D721Med (cell line): ENCODE measurements at regions not wholly inside any gene's neighbourhood (a gene's known extent, or its start where the extent isn't known, plus 50 kb on each side); places are given as distances from the start of the nearest gene placed in this dataset.

Source experiments
- DNase-seq: peaks from one replicate; pipeline ENCODE4 v3.0.0; 2011; ENCODE audit warnings: low spot score; ENCODE audit not compliant: insufficient read length
- FAIRE-seq: peaks from 2 replicates; lab custom pipeline; 2011; peaks lifted over from hg19 to GRCh38; lab: Jason Lieb, UNC
- TF ChIP-seq, protein P1 (sequence below): IDR thresholded peaks from 2 replicates; pipeline ENCODE4 v1.5.1; 2012; ENCODE audit warnings: mild to moderate bottlenecking, control low read depth; ENCODE audit not compliant: insufficient read depth; ENCODE audit errors: missing control alignments

DNA sequence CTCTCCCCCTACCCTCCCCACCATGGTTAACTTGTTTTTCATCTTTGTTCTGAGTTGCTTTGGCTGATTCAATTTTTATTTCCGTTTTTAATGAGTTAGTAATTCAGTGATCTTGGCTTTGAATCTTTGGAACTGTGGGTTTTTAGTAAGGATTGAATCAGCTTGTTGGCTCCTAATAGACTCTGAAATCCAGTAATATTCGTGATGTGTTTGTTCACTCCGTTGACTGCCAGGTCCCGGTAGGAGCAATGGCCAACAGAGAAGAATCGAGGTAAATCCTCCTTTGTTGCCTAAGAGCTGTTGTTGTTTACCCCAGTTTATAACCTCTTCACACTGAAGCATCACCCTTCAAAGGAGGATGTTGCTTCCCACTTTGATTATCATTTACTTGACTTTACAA, 92.7 kb downstream of the PCSK1 start:
- FAIRE-seq (no peak), DNase-seq (no peak)
- TF ChIP-seq, protein P1, sequence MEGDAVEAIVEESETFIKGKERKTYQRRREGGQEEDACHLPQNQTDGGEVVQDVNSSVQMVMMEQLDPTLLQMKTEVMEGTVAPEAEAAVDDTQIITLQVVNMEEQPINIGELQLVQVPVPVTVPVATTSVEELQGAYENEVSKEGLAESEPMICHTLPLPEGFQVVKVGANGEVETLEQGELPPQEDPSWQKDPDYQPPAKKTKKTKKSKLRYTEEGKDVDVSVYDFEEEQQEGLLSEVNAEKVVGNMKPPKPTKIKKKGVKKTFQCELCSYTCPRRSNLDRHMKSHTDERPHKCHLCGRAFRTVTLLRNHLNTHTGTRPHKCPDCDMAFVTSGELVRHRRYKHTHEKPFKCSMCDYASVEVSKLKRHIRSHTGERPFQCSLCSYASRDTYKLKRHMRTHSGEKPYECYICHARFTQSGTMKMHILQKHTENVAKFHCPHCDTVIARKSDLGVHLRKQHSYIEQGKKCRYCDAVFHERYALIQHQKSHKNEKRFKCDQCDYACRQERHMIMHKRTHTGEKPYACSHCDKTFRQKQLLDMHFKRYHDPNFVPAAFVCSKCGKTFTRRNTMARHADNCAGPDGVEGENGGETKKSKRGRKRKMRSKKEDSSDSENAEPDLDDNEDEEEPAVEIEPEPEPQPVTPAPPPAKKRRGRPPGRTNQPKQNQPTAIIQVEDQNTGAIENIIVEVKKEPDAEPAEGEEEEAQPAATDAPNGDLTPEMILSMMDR: no peak

DNA sequence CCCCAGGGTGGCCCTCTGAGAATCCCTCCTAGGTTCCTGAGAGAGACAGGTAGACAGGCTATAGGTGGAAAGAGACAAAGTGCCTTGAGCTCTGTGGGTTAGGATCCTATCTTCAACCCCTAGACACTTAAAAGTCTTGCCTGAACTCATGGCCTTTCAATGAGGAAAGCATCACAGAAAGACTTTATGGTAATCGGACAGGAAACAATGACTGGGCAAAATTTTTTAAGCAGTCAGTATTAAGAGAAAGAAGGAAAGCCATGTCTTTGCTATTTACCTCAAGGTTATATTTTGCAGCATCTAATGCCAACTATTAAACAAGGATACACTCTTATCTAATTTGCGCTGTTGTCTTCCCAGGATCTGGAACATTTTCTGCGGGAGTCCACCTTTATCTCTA, 93.2 kb downstream of the PCSK1 start:
- FAIRE-seq: no peak
- TF ChIP-seq, protein P1: no peak
- DNase-seq: no peak

DNA sequence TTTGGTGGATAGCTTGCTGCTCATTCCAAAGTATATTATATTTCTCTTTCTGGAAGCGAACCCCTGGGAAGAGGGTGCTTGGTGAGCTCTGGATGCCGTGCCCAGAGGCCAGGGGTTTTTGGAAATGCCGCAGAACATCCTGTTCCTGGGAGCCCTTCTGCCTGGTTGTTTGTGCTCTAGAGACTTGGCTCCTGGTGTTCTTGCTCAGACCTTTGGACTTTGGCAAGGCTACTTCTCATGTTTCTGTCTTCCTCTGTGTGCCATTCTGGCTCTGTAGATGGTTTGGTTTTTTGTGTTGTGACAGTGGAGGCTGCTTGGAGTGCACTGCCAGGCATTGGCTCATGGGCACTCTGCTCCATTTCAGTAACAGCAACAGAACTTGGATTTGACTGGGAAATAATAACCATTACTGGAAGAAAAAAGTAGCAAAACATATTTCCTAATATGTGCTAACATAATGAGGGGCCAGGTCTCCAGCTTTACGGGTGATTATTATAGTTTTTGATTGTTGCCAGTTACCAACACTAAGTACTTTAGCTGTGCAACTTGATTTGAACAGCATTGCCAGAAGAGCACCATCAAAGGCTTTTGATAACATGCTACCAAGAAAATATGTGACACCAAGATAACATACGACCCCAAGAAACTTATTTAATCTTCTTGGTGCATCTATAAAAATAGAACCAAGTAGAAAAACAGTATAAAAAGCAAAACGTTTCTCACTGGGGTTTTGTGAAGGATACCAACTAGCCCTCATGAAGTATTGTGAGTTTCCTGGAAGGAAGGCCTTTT, 94.2 kb downstream of the PCSK1 start:
- TF ChIP-seq, protein P1: no peak
- DNase-seq: no peak
- FAIRE-seq: no peak

DNA sequence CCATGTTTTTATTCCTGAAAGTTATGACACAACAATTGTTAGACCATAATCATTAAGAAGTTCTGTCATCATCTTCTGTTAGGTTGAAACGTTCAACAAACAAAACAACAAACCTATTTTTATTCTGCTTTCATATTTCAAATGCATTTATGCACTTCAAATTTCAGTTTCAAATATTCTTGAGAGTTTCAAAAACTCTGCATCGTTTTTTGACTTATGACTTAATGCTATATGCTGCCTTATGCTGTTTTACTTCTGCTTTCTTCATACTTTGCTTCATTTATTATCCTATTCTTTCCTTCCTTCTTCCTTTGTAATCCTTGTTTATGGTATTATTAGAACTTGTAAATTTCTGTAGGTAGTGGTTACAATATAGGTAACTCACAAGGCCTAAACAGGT, 95.0 kb downstream of the PCSK1 start:
- FAIRE-seq (no peak), DNase-seq (no peak)
- TF ChIP-seq, protein P1: no peak

DNA sequence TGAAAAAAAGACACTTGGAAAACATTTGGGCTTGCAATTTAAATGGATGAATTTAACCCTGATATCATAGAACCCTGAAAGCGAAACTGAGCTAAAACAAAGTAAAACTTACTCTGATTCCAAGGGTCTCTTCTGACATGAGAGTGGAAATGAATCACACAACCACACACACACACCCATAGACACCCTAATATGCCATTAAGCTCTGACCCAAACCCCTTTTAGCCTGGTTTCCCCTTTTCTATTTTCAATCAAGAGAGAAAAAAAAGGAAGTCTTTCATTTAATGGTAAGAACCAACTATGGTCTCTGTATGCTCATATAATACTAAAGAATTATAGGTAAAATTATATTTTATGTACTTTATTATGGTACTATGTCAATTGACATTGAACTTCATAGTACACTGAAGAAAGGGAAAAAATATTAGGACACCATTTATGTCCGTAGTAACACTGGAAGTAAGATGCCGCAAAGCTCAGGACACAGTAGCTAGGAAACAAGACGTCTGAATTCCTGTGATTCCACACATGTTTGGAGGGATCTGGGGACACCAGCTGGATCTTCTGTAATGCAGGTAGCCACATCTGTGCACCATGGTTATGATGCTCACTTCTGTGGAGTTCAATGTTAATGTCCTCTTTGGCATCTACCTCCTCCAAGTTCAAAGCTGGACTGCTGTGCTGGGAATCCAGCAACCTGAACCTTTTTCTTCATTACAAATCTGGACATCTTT, 95.8 kb downstream of the PCSK1 start:
- TF ChIP-seq, protein P1: no peak
- no peak for DNase-seq
- no peak for FAIRE-seq

DNA sequence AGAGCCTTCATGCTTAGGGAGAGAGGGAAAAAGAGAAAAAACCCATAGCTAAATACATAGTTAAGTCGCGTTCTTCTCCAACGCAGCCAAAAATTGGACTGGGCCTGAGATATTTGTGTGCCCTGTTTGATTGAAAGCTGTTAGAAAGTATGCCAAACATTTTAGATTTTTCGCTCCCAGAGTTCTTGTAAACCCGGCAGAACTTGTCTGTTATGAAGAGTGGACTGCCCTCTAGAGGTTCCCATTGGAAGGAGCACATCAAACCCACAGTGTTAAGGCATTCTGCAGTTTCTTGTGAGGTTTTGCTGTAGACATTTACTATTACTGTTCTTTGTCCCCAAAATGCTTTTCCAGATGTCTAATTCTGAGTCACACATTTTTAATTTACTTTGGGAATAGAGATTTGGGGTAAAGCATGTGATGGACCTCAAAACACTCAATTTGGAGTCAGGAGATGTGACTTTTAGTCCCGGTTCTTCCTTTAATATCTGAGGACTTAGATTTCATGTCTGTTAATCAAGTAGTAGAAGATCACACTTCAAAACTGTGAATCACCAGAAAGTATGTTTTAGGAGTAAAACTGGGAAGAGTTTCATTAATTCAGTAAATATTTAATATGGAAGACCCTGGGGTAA, 96.6 kb downstream of the PCSK1 start:
- TF ChIP-seq, protein P1: peak; percentile 95
- FAIRE-seq (peak; percentile 87), DNase-seq (no peak)
